ENCODE measurements at regions not wholly inside any gene's neighbourhood (a gene's known extent, or its start where the extent isn't known, plus 50 kb on each side); places are given as distances from the start of the nearest gene placed in this dataset.

GRCh38 chr4:148999924-149000323 lies 557.7 kb upstream of the NR3C2 start:
- DNase-seq (ENCODE audit: low read depth in 2 of 2): no peak
- H3K9ac ChIP-seq (ENCODE audit: insufficient read depth, low read length): no peak overlapping the region
- H4K20me1 ChIP-seq (ENCODE audit: control insufficient read depth, extremely low read depth, insufficient read depth, low read length): no peaks in the 10 kb centered on the region
- H2AFZ ChIP-seq (ENCODE audit: low read length): no peak overlapping the region
- no peaks in the 10 kb centered on the region for H3K79me2 ChIP-seq (ENCODE audit: control insufficient read depth, insufficient read depth, low read length)
- no peaks in the 10 kb centered on the region for H3K9me3 ChIP-seq (ENCODE audit: control insufficient read depth, insufficient read depth, low read depth, low read length)
- no peak for TF ChIP-seq CTCF (conservative IDR thresholded peaks at IDR 0.05 in 1 of 2, IDR thresholded peaks at IDR 0.05 in 1 of 2; ENCODE audit: low read depth in 1 of 2, low read length in 2 of 2)
- TF ChIP-seq EZH2 (IDR thresholded peaks at IDR 0.05; ENCODE audit: low read length, missing control alignments): no peak
- H3K36me3 ChIP-seq (ENCODE audit: control insufficient read depth, insufficient read depth, low read length): no peaks in the 10 kb centered on the region
- H3K4me2 ChIP-seq (ENCODE audit: extremely low read depth, insufficient read depth, low read length): no peak overlapping the region
- H3K4me1 ChIP-seq (ENCODE audit: control insufficient read depth, extremely low read depth, insufficient read depth, low read length): no peaks in the 10 kb centered on the region
- H3K27me3 ChIP-seq (ENCODE audit: control insufficient read depth, insufficient read depth, low read length): no peaks in the 10 kb centered on the region
- no peak overlapping the region for H3K27ac ChIP-seq (ENCODE audit: insufficient read depth, low read length)
- no peak overlapping the region for H3K4me3 ChIP-seq (replicated peaks in 1 of 4; ENCODE audit: control extremely low read depth in 1 of 4, insufficient read depth in 1 of 4, low read depth in 3 of 4, low read length in 4 of 4)

GRCh38 chr4:148998719-148999118 lies 556.5 kb upstream of the NR3C2 start:
- Histone ChIP-seq H3K4me2 (ENCODE audit: extremely low read depth, insufficient read depth, low read length) (no peak overlapping the region), H3K79me2 (ENCODE audit: control insufficient read depth, insufficient read depth, low read length) (no peaks in the 10 kb centered on the region), H3K36me3 (ENCODE audit: control insufficient read depth, insufficient read depth, low read length) (no peaks in the 10 kb centered on the region), H3K4me3 (replicated peaks in 1 of 4; ENCODE audit: control extremely low read depth in 1 of 4, insufficient read depth in 1 of 4, low read depth in 3 of 4, low read length in 4 of 4) (no peak overlapping the region), H4K20me1 (ENCODE audit: control insufficient read depth, extremely low read depth, insufficient read depth, low read length) (no peaks in the 10 kb centered on the region), H3K27ac (ENCODE audit: insufficient read depth, low read length) (no peak overlapping the region), H3K9me3 (ENCODE audit: control insufficient read depth, insufficient read depth, low read depth, low read length) (no peaks in the 10 kb centered on the region), H3K4me1 (ENCODE audit: control insufficient read depth, extremely low read depth, insufficient read depth, low read length) (no peaks in the 10 kb centered on the region), H3K9ac (ENCODE audit: insufficient read depth, low read length) (no peak overlapping the region), H2AFZ (ENCODE audit: low read length) (no peak overlapping the region), H3K27me3 (ENCODE audit: control insufficient read depth, insufficient read depth, low read length) (no peaks in the 10 kb centered on the region)
- peak in 1 of 2 donors; percentile 24 for DNase-seq (ENCODE audit: low read depth in 2 of 2)
- TF ChIP-seq EZH2 (IDR thresholded peaks at IDR 0.05; ENCODE audit: low read length, missing control alignments) (no peak), CTCF (conservative IDR thresholded peaks at IDR 0.05 in 1 of 2, IDR thresholded peaks at IDR 0.05 in 1 of 2; ENCODE audit: low read depth in 1 of 2, low read length in 2 of 2) (peak; percentile 35 to 43)

GRCh38 chr4:148986951-148987350 lies 544.7 kb upstream of the NR3C2 start:
- DNase-seq (ENCODE audit: low read depth in 2 of 2): no peak
- Histone ChIP-seq H2AFZ (ENCODE audit: low read length) (no peak overlapping the region), H3K27me3 (ENCODE audit: control insufficient read depth, insufficient read depth, low read length) (no peaks in the 10 kb centered on the region), H3K9me3 (ENCODE audit: control insufficient read depth, insufficient read depth, low read depth, low read length) (no peaks in the 10 kb centered on the region), H3K36me3 (ENCODE audit: control insufficient read depth, insufficient read depth, low read length) (no peaks in the 10 kb centered on the region), H3K4me1 (ENCODE audit: control insufficient read depth, extremely low read depth, insufficient read depth, low read length) (no peaks in the 10 kb centered on the region), H4K20me1 (ENCODE audit: control insufficient read depth, extremely low read depth, insufficient read depth, low read length) (no peaks in the 10 kb centered on the region), H3K4me3 (replicated peaks in 1 of 4; ENCODE audit: control extremely low read depth in 1 of 4, insufficient read depth in 1 of 4, low read depth in 3 of 4, low read length in 4 of 4) (no peak overlapping the region), H3K27ac (ENCODE audit: insufficient read depth, low read length) (no peak overlapping the region), H3K4me2 (ENCODE audit: extremely low read depth, insufficient read depth, low read length) (no peak overlapping the region), H3K79me2 (ENCODE audit: control insufficient read depth, insufficient read depth, low read length) (no peaks in the 10 kb centered on the region), H3K9ac (ENCODE audit: insufficient read depth, low read length) (no peak overlapping the region)
- no peak for TF ChIP-seq EZH2 (IDR thresholded peaks at IDR 0.05; ENCODE audit: low read length, missing control alignments)
- no peak for TF ChIP-seq CTCF (conservative IDR thresholded peaks at IDR 0.05 in 1 of 2, IDR thresholded peaks at IDR 0.05 in 1 of 2; ENCODE audit: low read depth in 1 of 2, low read length in 2 of 2)
